GM06990 (cell line): ENCODE measurements at regions not wholly inside any gene's neighbourhood (a gene's known extent, or its start where the extent isn't known, plus 50 kb on each side); places are given as distances from the start of the nearest gene placed in this dataset.

ENCODE experiments used
- DNase-seq: peaks from one replicate; pipeline ENCODE4 v3.0.0-alpha.2; 2011; ENCODE audit not compliant: insufficient read length; ENCODE audit errors: extremely low read depth
- H3K27me3 ChIP-seq: replicated peaks from 2 replicates; pipeline ENCODE4 v1.6.0; 2011; ENCODE audit warnings: low read length; ENCODE audit not compliant: control insufficient read depth, insufficient read depth
- H3K36me3 ChIP-seq: 2 replicates; pipeline ENCODE4 v1.5.1; 2011; ENCODE audit warnings: low read length; ENCODE audit not compliant: control insufficient read depth, insufficient read depth
- H3K4me3 ChIP-seq: replicated peaks from 2 replicates; pipeline ENCODE4 v1.5.1; 2011; ENCODE audit warnings: low read depth, mild to moderate bottlenecking, control low read depth, low read length
- TF ChIP-seq, protein P1 (sequence below): IDR thresholded peaks from 2 replicates; pipeline ENCODE4 v1.5.1; 2011; ENCODE audit warnings: low read length, control low read depth, mild to moderate bottlenecking, inconsistent platforms; ENCODE audit not compliant: insufficient read depth, poor library complexity, severe bottlenecking

DNA sequence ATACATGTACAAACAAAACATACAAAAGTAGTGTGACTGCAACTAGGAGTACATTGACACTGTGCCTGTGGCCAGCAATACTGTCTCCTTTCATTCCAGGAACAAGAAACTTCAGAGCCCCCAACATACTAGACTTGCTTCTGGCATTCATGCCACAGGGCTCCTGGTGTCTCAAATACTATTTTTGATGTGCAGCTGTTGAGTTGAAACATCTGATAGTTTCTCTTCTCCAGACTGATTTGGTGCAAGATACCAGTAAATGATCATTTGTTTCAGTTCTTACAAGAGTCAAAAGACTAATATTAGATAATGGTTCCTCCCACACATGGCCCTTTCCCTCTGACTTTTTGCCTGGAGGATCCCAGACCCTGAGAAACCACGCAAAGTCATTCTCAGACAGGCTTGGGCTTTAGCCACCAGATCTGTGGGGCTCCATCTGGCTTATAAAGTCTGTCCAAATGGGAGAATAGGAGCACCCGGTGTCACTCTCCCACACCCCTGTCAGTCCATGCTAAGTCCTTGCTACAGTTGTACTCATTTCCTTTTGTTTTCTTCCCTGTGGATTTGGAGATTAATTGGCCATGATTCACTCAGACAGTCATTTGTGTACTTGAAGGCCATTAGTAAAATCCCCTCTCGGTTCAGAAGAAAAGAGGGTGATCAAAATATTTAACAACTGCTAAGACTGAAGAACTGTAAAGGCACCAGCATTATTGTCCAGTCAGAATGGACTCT lies 163.5 kb upstream of the RUNX1 start:
- Histone ChIP-seq H3K27me3 (no peaks in the 10 kb centered on the region), H3K36me3 (no peaks in the 10 kb centered on the region), H3K4me3 (no peak overlapping the region)
- TF ChIP-seq, protein P1, sequence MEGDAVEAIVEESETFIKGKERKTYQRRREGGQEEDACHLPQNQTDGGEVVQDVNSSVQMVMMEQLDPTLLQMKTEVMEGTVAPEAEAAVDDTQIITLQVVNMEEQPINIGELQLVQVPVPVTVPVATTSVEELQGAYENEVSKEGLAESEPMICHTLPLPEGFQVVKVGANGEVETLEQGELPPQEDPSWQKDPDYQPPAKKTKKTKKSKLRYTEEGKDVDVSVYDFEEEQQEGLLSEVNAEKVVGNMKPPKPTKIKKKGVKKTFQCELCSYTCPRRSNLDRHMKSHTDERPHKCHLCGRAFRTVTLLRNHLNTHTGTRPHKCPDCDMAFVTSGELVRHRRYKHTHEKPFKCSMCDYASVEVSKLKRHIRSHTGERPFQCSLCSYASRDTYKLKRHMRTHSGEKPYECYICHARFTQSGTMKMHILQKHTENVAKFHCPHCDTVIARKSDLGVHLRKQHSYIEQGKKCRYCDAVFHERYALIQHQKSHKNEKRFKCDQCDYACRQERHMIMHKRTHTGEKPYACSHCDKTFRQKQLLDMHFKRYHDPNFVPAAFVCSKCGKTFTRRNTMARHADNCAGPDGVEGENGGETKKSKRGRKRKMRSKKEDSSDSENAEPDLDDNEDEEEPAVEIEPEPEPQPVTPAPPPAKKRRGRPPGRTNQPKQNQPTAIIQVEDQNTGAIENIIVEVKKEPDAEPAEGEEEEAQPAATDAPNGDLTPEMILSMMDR: no peak
- peak; percentile 26 for DNase-seq

DNA sequence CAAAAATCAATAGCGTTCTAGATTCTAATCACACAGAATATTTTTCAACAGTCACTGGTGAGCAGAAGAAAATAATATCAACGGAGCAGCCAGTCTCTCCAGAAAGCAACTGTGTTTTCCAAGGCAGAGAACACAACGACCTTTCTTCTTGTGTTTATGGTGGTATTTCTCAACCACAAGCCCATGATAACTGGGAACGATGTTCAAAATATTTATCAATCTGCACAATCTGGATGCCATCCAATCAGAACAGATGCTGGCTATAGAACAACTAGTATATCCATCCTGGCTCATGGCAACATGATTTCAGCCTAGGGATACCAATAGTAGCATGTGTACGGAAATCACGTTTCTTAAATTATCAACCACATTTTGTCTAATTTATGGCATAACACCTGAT lies 162.7 kb upstream of the RUNX1 start:
- no peaks in the 10 kb centered on the region for H3K36me3 ChIP-seq
- no peaks in the 10 kb centered on the region for H3K27me3 ChIP-seq
- TF ChIP-seq, protein P1: no peak
- no peak for DNase-seq
- no peak overlapping the region for H3K4me3 ChIP-seq

DNA sequence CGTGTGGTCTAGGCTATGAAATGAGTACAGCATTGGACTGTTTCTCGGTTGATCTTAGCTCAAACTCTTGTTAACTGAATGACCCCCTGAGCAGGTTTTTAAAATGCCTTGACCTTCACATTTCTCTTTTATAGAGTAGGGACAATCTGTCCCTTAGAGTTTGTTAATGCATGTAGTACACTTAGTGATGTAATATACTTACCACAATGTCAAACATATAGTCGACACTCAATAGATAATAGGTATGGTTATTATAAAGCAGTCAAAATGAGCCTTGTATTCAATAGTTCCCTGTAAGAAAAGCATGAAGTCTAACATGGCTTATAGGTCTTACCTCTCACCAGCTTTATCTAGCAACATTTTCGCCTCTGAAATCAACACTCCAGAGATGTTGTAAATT lies 161.0 kb upstream of the RUNX1 start:
- Histone ChIP-seq H3K36me3 (no peaks in the 10 kb centered on the region), H3K4me3 (no peak overlapping the region), H3K27me3 (no peaks in the 10 kb centered on the region)
- DNase-seq: no peak
- TF ChIP-seq, protein P1: no peak

DNA sequence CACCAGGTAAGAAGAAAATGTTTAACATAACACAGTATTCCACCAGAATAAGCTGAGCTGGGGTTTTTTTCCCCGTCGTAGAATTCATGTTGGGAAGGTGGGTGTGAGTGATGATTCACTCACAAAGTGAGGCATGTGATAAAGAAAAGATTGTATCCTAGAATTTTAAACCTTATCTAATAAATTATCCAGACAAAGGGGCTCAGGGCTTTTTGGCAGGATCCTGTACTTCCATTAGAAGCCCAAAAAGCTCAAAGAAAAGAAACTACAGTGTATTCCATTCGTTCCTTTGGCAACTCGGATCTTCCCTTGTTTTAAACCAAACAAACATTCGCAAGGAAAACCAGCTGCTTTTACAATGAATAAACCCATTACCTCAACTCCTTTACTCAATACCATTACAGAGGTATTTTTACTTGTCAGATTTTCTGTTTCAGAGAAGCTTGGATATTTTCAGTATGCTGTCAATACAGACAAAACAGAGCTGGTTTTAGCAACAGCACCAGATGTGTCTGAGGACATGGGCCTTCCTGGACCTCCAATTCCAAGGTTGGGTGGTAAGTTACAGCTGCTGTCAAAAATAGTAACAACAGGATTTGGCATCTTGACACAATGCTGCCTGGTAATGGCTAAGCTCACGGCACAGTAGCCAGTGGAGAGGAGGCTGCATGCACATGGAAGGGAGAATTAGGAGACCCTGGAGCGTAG lies 159.9 kb upstream of the RUNX1 start:
- Histone ChIP-seq H3K4me3 (no peak overlapping the region), H3K36me3 (no peaks in the 10 kb centered on the region), H3K27me3 (no peaks in the 10 kb centered on the region)
- TF ChIP-seq, protein P1: no peak
- DNase-seq: no peak

DNA sequence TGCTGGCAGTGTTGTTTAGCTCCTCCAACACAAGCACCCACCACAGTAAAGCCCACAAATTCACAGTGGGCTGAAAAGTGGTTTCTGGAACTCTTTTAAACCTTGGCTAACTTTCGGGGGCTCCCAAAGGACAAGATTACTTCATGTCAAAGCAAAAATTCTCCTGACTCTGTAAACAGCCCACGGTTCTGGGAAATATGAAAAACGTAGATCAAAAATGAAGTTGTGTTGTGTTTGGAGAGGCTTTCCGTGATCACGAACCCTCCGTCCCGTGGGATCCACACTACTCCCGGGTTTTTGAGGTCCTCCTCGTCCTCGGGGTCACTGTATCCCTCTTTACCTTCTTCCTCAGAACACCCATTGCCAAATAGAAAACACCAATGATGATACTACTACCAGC lies 159.0 kb upstream of the RUNX1 start:
- Histone ChIP-seq H3K27me3 (no peaks in the 10 kb centered on the region), H3K4me3 (no peak overlapping the region), H3K36me3 (no peaks in the 10 kb centered on the region)
- TF ChIP-seq, protein P1: no peak
- DNase-seq: no peak

DNA sequence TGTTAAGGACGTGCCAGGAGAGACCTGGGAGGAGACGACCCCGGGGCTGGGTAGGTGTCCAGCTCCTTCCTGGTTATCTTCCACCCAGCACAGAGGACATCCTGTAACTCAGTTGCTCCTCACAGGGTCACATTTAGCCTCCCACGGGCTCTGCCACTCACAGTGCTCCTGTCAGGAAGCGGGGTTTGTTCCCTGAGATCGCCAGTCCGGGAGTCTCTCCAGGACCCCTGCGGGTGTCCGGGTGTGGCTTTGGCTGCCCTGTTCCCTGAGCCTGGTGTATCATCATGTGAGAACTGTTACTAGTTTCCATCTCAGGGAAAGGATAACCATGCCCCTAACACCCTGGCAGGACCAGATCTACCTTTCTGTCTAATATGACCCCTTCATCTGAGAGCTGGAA lies 158.2 kb upstream of the RUNX1 start:
- Histone ChIP-seq H3K27me3 (no peaks in the 10 kb centered on the region), H3K36me3 (no peaks in the 10 kb centered on the region), H3K4me3 (no peak overlapping the region)
- TF ChIP-seq, protein P1: no peak
- no peak for DNase-seq
